A673 (cell line): ENCODE measurements at regions not wholly inside any gene's neighbourhood (a gene's known extent, or its start where the extent isn't known, plus 50 kb on each side); places are given as distances from the start of the nearest gene placed in this dataset.

Experiments
- EZH2 ChIP-seq: fragments of 200-600 bp; sonication (generic); IDR thresholded peaks from 2 replicates; pipeline ENCODE4 v1.6.1; 2017; ENCODE audit warnings: borderline replicate concordance, low read depth, mild to moderate bottlenecking, mixed read lengths, antibody characterized with exemption, low read length; ENCODE audit not compliant: poor library complexity, severe bottlenecking
- TF ChIP-seq, protein P1 (sequence below): fragments of 300-800, 200-600 bp; sonication (generic); conservative IDR thresholded peaks from 2 replicates; pipeline ENCODE4 v1.5.1; 2017; ENCODE audit warnings: low read depth, mild to moderate bottlenecking, antibody characterized with exemption, low read length, moderate library complexity, mixed read lengths

DNA sequence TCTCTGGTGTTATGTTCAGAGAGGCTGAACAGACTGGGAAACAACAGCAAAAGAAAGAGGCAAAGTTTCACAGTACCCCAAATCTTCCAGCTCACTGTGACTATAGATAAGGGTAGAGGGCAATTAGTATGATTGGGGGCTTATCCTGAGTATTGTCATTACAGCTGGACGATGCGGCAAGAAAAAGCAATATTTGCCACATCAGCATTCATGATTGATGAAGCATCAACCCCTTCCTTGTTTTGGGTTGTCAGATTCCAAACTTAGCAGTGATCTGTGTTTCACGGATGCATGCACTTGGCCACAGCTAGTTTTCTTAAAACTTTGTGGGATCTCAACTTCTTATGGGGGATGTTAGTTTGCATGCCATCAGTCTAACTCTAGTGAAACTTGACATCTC lies 348.8 kb upstream of the SLITRK5 start:
- TF ChIP-seq, protein P1, sequence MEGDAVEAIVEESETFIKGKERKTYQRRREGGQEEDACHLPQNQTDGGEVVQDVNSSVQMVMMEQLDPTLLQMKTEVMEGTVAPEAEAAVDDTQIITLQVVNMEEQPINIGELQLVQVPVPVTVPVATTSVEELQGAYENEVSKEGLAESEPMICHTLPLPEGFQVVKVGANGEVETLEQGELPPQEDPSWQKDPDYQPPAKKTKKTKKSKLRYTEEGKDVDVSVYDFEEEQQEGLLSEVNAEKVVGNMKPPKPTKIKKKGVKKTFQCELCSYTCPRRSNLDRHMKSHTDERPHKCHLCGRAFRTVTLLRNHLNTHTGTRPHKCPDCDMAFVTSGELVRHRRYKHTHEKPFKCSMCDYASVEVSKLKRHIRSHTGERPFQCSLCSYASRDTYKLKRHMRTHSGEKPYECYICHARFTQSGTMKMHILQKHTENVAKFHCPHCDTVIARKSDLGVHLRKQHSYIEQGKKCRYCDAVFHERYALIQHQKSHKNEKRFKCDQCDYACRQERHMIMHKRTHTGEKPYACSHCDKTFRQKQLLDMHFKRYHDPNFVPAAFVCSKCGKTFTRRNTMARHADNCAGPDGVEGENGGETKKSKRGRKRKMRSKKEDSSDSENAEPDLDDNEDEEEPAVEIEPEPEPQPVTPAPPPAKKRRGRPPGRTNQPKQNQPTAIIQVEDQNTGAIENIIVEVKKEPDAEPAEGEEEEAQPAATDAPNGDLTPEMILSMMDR, result no peak
- TF ChIP-seq EZH2, result no peak
